Body of pancreas (tissue), 4 donors: ENCODE measurements at regions not wholly inside any gene's neighbourhood (a gene's known extent, or its start where the extent isn't known, plus 50 kb on each side); places are given as distances from the start of the nearest gene placed in this dataset.

Experiments used
- ATAC-seq: fragments of 150-250 bp; one replicate; pipeline ENCODE4 v1.9.1; 2016
- DNase-seq, 4 donors: peaks; one replicate each; pipeline ENCODE4 v3.0.0-alpha.2; 2019
- H3K27ac ChIP-seq, 4 donors: fragments of 200-600 bp; sonication (generic); 1 replicate in 3 of 4; 2 replicates in 1 of 4; pipeline versions ENCODE4 v1.5.1 to v1.6.1; 2016 to 2019; ENCODE audit warnings: mild to moderate bottlenecking in 1 of 4, mixed read lengths in 1 of 4, moderate library complexity in 1 of 4
- H3K27me3 ChIP-seq, 2 donors: fragments of 200-600 bp; sonication (generic); one replicate each; pipeline ENCODE4 v1.6.0; 2016; ENCODE audit warnings: mild to moderate bottlenecking in 1 of 2
- H3K36me3 ChIP-seq, 2 donors: fragments of 200-600 bp; sonication (generic); replicated peaks in 1 of 2; 2 replicates each; pipeline ENCODE4 v1.5.1; 2016; ENCODE audit warnings: low read depth in 2 of 2; ENCODE audit not compliant: insufficient read depth in 1 of 2
- H3K4me1 ChIP-seq: fragments of 200-600 bp; sonication (generic); one replicate; pipeline ENCODE4 v1.6.0; 2016
- H3K4me3 ChIP-seq, 2 donors: fragments of 200-600 bp; sonication (generic); 1 replicate in 1 of 2; 2 replicates in 1 of 2; pipeline ENCODE4 v1.5.1; 2016 to 2019
- H3K9me3 ChIP-seq, 3 donors: fragments of 200-600 bp; sonication (generic); 1 replicate in 2 of 3; 2 replicates in 1 of 3; pipeline ENCODE4 v1.5.1; 2016
- POLR2A ChIP-seq, 3 donors: fragments of 450-650 bp; IDR thresholded peaks; one replicate each; pipeline ENCODE4 v1.6.1; 2016; ENCODE audit warnings: antibody characterized with exemption in 3 of 3, mild to moderate bottlenecking in 2 of 3
- WGBS, 2 donors: methylation state at CpG; one replicate each; pipeline ENCODE4 v1.1.5; 2017; 5-methylcytosine and 5-hydroxymethylcytosine counted together
- intact Hi-C: fragments of 100-400 bp; cut with DNase I; formaldehyde crosslinking; loops from one replicate; pipeline ENCODE4 v1.15.1; 2023
- TF ChIP-seq, protein P1 (sequence below), 7 experiments: fragments of 450-650 bp in 4 of 7; fragments of 200-600 bp in 3 of 7; sonication (generic) in 3 of 7; IDR thresholded peaks; one replicate each; pipeline ENCODE4 v1.5.1; 2016 to 2019; ENCODE audit warnings: antibody characterized with exemption in 7 of 7

DNA sequence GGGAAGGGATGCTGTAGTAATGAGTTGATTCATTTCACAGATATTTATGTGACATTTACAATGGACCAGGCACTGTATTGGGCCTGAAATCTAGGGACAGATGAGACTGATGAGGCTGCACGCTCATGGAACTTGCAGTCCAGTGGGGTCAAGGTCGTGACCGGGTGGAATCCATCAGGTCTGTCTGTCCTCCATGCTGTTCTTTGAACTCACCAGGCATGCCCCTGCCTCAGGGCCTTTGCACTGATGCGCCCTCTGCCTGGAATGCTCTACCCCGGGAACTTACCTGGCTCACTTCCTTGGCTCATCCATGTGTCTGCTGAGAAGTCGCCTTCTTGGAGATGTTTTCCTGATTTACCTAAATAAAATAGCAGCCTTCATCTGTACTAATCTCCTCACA is 200.1 kb downstream of the VRK1 start:
- no peak for DNase-seq
- ATAC-seq = no peak
- no peak overlapping the region for H3K27ac ChIP-seq
- no peaks in the 10 kb centered on the region for H3K4me1 ChIP-seq
- H3K27me3 ChIP-seq = no peaks in the 10 kb centered on the region
- WGBS, 2 donors = 57 to 79% methylated on average over 6 of the region's 6 CpGs
- TF ChIP-seq, protein P1, sequence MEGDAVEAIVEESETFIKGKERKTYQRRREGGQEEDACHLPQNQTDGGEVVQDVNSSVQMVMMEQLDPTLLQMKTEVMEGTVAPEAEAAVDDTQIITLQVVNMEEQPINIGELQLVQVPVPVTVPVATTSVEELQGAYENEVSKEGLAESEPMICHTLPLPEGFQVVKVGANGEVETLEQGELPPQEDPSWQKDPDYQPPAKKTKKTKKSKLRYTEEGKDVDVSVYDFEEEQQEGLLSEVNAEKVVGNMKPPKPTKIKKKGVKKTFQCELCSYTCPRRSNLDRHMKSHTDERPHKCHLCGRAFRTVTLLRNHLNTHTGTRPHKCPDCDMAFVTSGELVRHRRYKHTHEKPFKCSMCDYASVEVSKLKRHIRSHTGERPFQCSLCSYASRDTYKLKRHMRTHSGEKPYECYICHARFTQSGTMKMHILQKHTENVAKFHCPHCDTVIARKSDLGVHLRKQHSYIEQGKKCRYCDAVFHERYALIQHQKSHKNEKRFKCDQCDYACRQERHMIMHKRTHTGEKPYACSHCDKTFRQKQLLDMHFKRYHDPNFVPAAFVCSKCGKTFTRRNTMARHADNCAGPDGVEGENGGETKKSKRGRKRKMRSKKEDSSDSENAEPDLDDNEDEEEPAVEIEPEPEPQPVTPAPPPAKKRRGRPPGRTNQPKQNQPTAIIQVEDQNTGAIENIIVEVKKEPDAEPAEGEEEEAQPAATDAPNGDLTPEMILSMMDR (IDR thresholded peaks at IDR 0.05) = no peak
- TF ChIP-seq POLR2A (IDR thresholded peaks at IDR 0.05) = no peak
- H3K4me3 ChIP-seq = no peak overlapping the region
- intact Hi-C loops = no loop called here
- no peaks in the 10 kb centered on the region for H3K36me3 ChIP-seq
- no peaks in the 10 kb centered on the region for H3K9me3 ChIP-seq

DNA sequence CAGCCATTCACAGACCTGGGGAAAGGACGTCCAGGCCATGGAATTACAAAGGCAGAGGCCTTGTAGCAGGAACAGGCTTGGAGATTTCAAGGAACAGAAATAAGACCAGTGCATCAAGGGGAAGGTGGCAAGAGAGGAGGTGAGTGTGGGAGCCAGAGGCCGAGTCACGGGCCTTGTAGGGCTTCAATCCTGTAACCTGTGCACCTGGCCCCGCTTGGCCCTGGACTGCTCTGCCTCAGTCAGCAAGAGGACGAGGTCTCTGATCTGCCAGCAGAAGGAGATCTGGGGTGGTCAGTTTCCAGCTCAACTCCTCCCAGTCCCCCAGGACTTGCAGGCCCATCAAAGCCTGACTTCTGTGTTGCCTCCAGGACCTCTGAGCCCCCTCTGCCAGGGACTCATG is 200.8 kb downstream of the VRK1 start:
- WGBS, 2 donors = 67 to 84% methylated on average over 5 of the region's 5 CpGs
- DNase-seq (no peak), ATAC-seq (no peak)
- no peak overlapping the region for H3K4me3 ChIP-seq
- H3K9me3 ChIP-seq = no peaks in the 10 kb centered on the region
- no peaks in the 10 kb centered on the region for H3K36me3 ChIP-seq
- H3K4me1 ChIP-seq = no peaks in the 10 kb centered on the region
- intact Hi-C loops = no loop called here
- no peaks in the 10 kb centered on the region for H3K27me3 ChIP-seq
- no peak overlapping the region for H3K27ac ChIP-seq
- TF ChIP-seq, protein P1 (IDR thresholded peaks at IDR 0.05) = no peak
- no peak for TF ChIP-seq POLR2A (IDR thresholded peaks at IDR 0.05)

GRCh38 chr14:96999654-97000155 is 202.5 kb downstream of the VRK1 start:
- TF ChIP-seq POLR2A (IDR thresholded peaks at IDR 0.05) = no peak
- TF ChIP-seq, protein P1 (IDR thresholded peaks at IDR 0.05) = no peak
- H3K9me3 ChIP-seq = no peaks in the 10 kb centered on the region
- H3K27me3 ChIP-seq = no peaks in the 10 kb centered on the region
- DNase-seq (no peak), ATAC-seq (no peak)
- H3K36me3 ChIP-seq = no peaks in the 10 kb centered on the region
- 46 to 78% methylated on average over 1 of the region's 1 CpG for WGBS, 2 donors
- H3K4me1 ChIP-seq = no peaks in the 10 kb centered on the region
- intact Hi-C loops = no loop called here
- H3K27ac ChIP-seq = no peak overlapping the region
- H3K4me3 ChIP-seq = no peak overlapping the region

DNA sequence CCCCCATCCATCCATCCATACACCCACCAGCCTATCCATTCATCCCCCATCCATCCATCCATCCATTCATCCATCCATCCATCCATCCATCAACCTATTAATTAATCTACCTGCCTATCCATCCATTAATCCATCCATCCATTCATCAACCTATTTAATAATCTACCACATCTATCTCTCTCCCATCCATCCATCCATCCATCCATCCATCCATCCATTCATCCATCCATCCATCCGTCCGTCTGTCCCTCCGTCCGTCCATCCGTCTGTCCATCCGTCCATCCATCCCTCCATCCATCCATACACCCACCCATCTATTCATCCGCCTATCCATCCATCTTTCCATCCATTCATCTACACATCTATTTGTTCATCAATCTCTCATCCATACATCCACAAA is 205.3 kb downstream of the VRK1 start:
- Histone ChIP-seq H3K4me1 (no peaks in the 10 kb centered on the region), H3K27ac (no peak overlapping the region), H3K9me3 (no peaks in the 10 kb centered on the region), H3K4me3 (no peak overlapping the region), H3K36me3 (no peaks in the 10 kb centered on the region), H3K27me3 (no peaks in the 10 kb centered on the region)
- DNase-seq = no peak
- TF ChIP-seq POLR2A (IDR thresholded peaks at IDR 0.05) = no peak
- TF ChIP-seq, protein P1 (IDR thresholded peaks at IDR 0.05) = no peak
- 55 to 76% methylated on average over 7 of the region's 7 CpGs for WGBS, 2 donors
- intact Hi-C loops = no loop called here
- ATAC-seq = no peak

DNA sequence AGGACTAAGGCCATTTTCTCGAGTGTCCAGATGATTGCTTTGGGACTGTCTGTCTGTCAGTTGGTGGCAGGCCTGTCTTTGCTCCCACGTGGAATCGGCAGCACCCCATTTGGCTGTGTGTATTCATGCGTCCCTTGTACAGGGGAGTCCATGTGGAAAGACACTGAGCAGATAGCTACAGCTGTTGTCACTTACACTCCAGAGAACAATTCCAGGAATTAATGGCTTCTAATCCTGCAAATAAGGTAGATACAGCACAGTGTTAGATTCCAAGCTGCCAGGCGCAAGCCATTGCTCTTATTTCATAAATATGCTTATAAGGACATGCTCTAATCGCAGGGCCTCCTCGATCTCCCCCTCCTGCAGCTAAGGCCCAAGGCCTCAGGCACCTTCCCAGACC is 208.8 kb downstream of the VRK1 start:
- Histone ChIP-seq H3K27ac (no peak overlapping the region), H3K4me3 (no peak overlapping the region), H3K36me3 (no peaks in the 10 kb centered on the region), H3K9me3 (no peaks in the 10 kb centered on the region), H3K27me3 (no peaks in the 10 kb centered on the region), H3K4me1 (no peaks in the 10 kb centered on the region)
- intact Hi-C loops = no loop called here
- 65 to 66% methylated on average over 7 of the region's 7 CpGs for WGBS, 2 donors
- DNase-seq (no peak), ATAC-seq (no peak)
- TF ChIP-seq POLR2A (IDR thresholded peaks at IDR 0.05) = no peak
- TF ChIP-seq, protein P1 (IDR thresholded peaks at IDR 0.05) = no peak
